KG1 (cell line): ENCODE measurements at regions not wholly inside any gene's neighbourhood (a gene's known extent, or its start where the extent isn't known, plus 50 kb on each side); places are given as distances from the start of the nearest gene placed in this dataset.

Experiments used
- DNase-seq: peaks from one replicate; lab custom pipeline; 2025; lab: John Stamatoyannopoulos, UW

DNA sequence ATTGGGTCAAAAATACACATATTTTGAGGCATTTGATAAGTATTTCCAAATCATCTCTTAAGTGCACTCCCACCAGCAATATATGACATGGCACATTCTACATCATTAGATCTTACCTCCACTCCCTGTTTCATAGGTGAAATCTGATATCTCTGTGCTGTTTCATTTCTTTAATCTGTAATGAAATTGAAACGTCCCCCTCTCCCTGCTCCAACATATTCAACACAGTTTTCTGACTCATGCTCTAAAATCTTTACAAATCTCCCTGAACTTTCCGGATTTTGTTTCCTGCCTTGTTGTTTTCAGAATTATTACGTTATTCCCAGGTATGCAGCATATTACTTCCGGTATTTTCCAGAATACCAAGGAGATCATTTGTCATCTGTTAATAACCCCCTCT lies 66.1 kb upstream of the AKT3 start:
- no peak for DNase-seq

DNA sequence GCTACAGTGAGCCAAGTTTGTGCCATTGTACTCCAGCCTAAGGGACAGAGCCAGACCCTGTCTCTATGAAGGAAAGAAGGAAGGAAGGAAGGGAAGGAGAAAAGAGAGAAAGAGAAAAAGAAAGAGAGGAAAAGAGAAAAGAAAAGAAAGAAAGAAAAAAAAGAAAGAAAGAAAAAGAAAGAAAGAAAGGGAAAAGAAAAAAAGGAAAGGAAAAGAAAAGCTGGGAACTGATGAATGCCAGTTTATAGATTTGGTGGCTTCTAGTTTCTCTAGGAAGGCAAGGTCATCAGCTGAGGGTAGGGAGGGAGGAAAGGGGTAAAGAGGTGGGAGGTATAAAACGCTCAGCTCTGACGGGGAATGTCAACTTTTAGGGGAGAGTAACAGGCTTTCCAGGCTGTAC lies 62.3 kb upstream of the AKT3 start:
- DNase-seq: no peak

DNA sequence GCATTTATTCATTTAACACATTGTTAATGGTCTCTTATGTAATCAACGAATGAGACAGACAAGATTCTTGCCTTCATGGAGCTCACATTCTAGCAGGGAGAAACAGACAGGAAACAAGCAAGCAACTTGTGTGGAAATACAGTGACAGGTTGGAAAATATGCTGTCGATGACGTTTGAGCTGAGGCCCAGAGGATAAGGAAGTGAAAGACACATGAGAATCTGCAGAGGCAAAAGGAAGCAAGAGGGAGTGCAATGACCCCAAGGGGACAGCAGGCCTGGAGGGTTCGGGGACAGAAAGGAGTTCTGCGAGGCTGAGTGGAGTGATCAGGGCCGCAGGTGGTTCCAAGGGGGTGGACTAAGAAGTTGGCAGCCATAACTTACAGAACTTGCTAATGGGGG lies 60.6 kb upstream of the AKT3 start:
- no peak for DNase-seq

DNA sequence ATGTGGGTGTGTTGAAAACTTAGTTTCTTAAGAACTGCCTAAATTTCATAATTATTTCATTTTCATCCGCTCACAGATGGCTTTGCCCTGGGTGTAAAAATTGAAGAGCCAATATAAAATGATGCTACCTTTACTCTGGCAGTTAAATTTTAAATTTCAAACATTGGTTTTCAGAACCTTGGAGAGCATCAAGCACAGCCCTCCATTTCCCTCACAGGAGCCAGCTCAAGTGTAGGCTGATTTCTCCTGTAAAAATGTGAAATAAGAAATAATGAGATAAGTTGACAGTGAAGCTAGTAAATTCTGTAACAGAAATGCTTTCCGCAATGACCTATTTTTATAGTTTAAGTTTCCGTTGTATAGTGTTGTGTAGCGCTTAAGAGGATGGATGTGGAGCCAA lies 53.9 kb upstream of the AKT3 start:
- DNase-seq: no peak

DNA sequence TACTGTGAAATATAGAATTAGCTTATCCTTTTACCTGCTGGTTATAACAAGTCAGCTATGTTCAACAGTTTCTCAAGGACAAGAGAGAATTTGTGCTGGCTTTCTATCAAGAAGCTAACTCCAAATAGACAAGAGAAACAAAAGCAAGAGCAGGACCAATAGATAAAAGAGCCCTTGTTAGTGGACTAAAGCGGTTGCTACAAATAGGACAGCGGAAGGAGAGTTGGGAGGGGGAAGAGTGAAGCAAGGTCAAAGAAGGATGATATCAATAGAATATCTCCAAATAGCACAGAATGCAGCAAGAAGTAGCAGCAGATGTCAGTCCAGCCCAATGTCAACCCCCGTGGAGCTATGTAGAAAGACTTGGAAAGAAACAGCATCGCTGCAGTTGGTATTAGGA lies 53.0 kb upstream of the AKT3 start:
- DNase-seq: no peak

DNA sequence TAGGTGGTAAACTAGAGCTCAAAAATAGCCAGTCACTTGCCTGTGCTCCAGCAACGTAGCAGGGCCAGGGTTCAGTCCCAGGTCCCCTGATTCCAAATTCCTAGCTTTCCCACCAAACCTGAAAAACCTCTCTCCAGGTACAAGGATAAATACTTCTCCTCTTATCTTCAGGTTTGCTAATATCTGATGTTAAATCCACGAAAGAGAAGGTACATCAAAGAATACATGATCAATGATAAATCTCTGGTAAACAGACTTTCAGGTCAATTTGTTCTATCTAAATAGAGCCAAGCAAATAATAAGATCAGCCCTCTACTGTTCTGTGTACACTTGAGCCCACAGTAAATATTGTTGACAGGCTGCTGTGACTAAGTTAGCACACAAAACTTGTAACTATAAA lies 52.1 kb upstream of the AKT3 start:
- DNase-seq: no peak
